ENCODE measurements at regions not wholly inside any gene's neighbourhood (a gene's known extent, or its start where the extent isn't known, plus 50 kb on each side); places are given as distances from the start of the nearest gene placed in this dataset.

DNA sequence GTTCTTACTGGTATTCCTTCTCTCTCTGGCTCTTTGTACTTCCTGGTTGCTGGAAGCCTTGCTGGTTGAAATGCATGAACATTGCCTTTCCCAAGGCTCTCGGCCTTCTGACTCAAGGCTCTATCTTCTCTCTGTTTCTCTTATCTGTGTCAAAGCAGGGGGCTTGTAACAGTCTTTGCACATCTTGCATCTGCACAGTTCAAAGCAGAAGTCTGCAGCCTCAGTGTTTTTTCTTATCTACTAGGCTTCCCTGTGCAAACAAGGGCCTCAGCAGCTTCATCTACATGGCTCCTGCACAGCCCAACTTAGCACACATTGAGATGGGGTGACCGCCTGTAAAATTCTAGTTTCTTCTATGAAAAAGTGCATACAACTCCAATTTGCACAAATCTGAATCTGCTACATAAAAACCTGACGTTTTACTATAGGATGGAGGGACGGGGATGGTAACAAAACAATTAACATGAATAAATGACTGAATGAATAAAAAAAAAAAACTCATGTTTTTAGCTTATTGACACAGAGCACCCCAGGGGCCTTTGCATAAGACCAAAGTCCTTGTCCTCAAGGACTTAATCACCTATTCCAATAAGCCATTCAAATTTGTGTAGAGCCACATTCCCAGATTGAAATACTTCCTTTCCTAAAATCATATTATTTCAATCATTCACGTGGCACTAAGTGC lies 458.3 kb downstream of the LMO4 start:
- H3K9me3 ChIP-seq (ENCODE audit: low read depth, low read length) = no peaks in the 10 kb centered on the region
- H4K20me1 ChIP-seq (ENCODE audit: insufficient read depth, low read length) = no peaks in the 10 kb centered on the region
- H3K4me3 ChIP-seq (ENCODE audit: insufficient read depth, low read length) = no peak overlapping the region
- H2AFZ ChIP-seq (ENCODE audit: low read length) = no peak overlapping the region
- no peaks in the 10 kb centered on the region for H3K79me2 ChIP-seq (ENCODE audit: insufficient read depth, low read length)
- H3K4me1 ChIP-seq (ENCODE audit: insufficient read depth, low read length) = no peaks in the 10 kb centered on the region
- no peak overlapping the region for H3K27ac ChIP-seq (ENCODE audit: low read depth, low read length)
- no peaks in the 10 kb centered on the region for H3K36me3 ChIP-seq (ENCODE audit: insufficient read depth, low read length)
- TF ChIP-seq, protein P1, sequence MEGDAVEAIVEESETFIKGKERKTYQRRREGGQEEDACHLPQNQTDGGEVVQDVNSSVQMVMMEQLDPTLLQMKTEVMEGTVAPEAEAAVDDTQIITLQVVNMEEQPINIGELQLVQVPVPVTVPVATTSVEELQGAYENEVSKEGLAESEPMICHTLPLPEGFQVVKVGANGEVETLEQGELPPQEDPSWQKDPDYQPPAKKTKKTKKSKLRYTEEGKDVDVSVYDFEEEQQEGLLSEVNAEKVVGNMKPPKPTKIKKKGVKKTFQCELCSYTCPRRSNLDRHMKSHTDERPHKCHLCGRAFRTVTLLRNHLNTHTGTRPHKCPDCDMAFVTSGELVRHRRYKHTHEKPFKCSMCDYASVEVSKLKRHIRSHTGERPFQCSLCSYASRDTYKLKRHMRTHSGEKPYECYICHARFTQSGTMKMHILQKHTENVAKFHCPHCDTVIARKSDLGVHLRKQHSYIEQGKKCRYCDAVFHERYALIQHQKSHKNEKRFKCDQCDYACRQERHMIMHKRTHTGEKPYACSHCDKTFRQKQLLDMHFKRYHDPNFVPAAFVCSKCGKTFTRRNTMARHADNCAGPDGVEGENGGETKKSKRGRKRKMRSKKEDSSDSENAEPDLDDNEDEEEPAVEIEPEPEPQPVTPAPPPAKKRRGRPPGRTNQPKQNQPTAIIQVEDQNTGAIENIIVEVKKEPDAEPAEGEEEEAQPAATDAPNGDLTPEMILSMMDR (IDR thresholded peaks at IDR 0.05; ENCODE audit: extremely low read depth, low read depth, low read length) = no peak
- no peaks in the 10 kb centered on the region for H3K27me3 ChIP-seq (ENCODE audit: insufficient read depth, low read length)
- DNase-seq (ENCODE audit: insufficient read length, low spot score, missing footprints) = no peak
- no peak overlapping the region for H3K4me2 ChIP-seq (ENCODE audit: insufficient read depth, low read length)

- Histone ChIP-seq H3K36me3 (ENCODE audit: insufficient read depth, low read length) (no peaks in the 10 kb centered on the region), H3K4me3 (ENCODE audit: insufficient read depth, low read length) (no peak overlapping the region), H3K27me3 (ENCODE audit: insufficient read depth, low read length) (no peaks in the 10 kb centered on the region), H4K20me1 (ENCODE audit: insufficient read depth, low read length) (no peaks in the 10 kb centered on the region), H3K4me2 (ENCODE audit: insufficient read depth, low read length) (no peak overlapping the region), H3K4me1 (ENCODE audit: insufficient read depth, low read length) (no peaks in the 10 kb centered on the region), H2AFZ (ENCODE audit: low read length) (no peak overlapping the region), H3K79me2 (ENCODE audit: insufficient read depth, low read length) (no peaks in the 10 kb centered on the region), H3K9me3 (ENCODE audit: low read depth, low read length) (no peaks in the 10 kb centered on the region), H3K27ac (ENCODE audit: low read depth, low read length) (no peak overlapping the region)
- no peak for DNase-seq (ENCODE audit: insufficient read length, low spot score, missing footprints)
- TF ChIP-seq, protein P1 (IDR thresholded peaks at IDR 0.05; ENCODE audit: extremely low read depth, low read depth, low read length) = peak; percentile 36
Observed at GRCh38 chr1:87787551-87787950, 458.9 kb downstream of the LMO4 start.

DNA sequence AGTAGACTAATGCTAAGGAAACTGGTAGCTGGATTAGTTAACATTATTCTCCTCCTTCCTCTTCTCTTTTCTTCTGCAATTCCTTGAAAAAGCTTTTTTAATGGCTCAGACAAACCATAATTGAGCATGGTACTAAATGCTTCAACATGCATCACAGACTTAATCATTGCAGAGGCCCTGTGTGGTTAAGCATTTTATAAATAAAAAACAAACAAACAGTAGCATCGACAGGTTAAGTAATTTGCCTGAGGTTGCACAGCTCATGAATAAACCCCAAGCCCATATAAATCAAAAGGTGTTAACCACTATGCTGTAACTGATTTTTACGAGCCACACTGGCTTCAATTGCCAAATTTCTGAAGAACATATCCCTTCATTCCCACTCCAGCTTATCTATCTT lies 462.1 kb downstream of the LMO4 start:
- no peak for DNase-seq (ENCODE audit: insufficient read length, low spot score, missing footprints)

More for the DNA sequence above, 462.1 kb downstream of the LMO4 start:
- no peak overlapping the region for H3K27ac ChIP-seq (ENCODE audit: low read depth, low read length)
- H3K36me3 ChIP-seq (ENCODE audit: insufficient read depth, low read length) = no peaks in the 10 kb centered on the region
- H3K9me3 ChIP-seq (ENCODE audit: low read depth, low read length) = no peaks in the 10 kb centered on the region
- H3K4me1 ChIP-seq (ENCODE audit: insufficient read depth, low read length) = peaks cover 4% of the 10 kb centered on the region
- no peak overlapping the region for H3K4me3 ChIP-seq (ENCODE audit: insufficient read depth, low read length)
- no peaks in the 10 kb centered on the region for H4K20me1 ChIP-seq (ENCODE audit: insufficient read depth, low read length)
- no peaks in the 10 kb centered on the region for H3K79me2 ChIP-seq (ENCODE audit: insufficient read depth, low read length)
- TF ChIP-seq, protein P1 (IDR thresholded peaks at IDR 0.05; ENCODE audit: extremely low read depth, low read depth, low read length) = no peak
- no peak overlapping the region for H2AFZ ChIP-seq (ENCODE audit: low read length)
- no peaks in the 10 kb centered on the region for H3K27me3 ChIP-seq (ENCODE audit: insufficient read depth, low read length)
- H3K4me2 ChIP-seq (ENCODE audit: insufficient read depth, low read length) = no peak overlapping the region

Measured in osteoblast (primary cell).